HL-60 (cell line): ENCODE measurements at regions not wholly inside any gene's neighbourhood (a gene's known extent, or its start where the extent isn't known, plus 50 kb on each side); places are given as distances from the start of the nearest gene placed in this dataset.

Experiments
- GABPA ChIP-seq: IDR thresholded peaks from 2 replicates; pipeline ENCODE4 v1.6.1; 2012; ENCODE audit warnings: low read depth
- POLR2AphosphoS5 ChIP-seq: IDR thresholded peaks from 2 replicates; pipeline ENCODE4 v1.6.1; 2012; ENCODE audit warnings: low read depth
- SPI1 ChIP-seq: IDR thresholded peaks from 2 replicates; pipeline ENCODE4 v1.6.1; 2012; ENCODE audit warnings: low read depth, mild to moderate bottlenecking, borderline replicate concordance
- TF ChIP-seq, protein P1 (sequence below): IDR thresholded peaks from one replicate; pipeline ENCODE4 v1.5.1; 2011; ENCODE audit warnings: low read length, control low read depth, inconsistent platforms; ENCODE audit not compliant: insufficient read depth
- TF ChIP-seq, protein P2 (sequence below): IDR thresholded peaks from 2 replicates; pipeline ENCODE4 v1.6.1; 2012; ENCODE audit warnings: low read depth; ENCODE audit not compliant: insufficient replicate concordance

DNA sequence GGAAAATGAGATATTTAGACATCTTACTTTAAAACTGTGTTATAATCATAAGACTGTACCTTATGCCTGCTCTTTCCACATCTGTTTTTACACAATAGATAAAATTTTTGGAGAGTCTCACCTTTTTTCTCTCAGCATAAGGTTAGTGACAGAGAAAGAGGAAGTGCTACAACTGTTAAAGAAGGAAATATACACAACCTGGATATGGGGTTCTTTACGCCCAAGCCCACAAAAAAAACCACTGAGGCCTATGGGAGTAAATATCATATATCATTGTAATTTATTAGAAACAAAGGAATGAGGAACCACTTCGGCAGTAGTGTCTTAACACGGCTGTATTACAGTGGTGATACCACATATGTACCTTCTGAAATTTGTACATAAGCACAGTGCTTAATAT, 265.9 kb upstream of the GK2 start:
- TF ChIP-seq, protein P1, sequence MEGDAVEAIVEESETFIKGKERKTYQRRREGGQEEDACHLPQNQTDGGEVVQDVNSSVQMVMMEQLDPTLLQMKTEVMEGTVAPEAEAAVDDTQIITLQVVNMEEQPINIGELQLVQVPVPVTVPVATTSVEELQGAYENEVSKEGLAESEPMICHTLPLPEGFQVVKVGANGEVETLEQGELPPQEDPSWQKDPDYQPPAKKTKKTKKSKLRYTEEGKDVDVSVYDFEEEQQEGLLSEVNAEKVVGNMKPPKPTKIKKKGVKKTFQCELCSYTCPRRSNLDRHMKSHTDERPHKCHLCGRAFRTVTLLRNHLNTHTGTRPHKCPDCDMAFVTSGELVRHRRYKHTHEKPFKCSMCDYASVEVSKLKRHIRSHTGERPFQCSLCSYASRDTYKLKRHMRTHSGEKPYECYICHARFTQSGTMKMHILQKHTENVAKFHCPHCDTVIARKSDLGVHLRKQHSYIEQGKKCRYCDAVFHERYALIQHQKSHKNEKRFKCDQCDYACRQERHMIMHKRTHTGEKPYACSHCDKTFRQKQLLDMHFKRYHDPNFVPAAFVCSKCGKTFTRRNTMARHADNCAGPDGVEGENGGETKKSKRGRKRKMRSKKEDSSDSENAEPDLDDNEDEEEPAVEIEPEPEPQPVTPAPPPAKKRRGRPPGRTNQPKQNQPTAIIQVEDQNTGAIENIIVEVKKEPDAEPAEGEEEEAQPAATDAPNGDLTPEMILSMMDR = no peak
- no peak for TF ChIP-seq POLR2AphosphoS5
- TF ChIP-seq, protein P2, sequence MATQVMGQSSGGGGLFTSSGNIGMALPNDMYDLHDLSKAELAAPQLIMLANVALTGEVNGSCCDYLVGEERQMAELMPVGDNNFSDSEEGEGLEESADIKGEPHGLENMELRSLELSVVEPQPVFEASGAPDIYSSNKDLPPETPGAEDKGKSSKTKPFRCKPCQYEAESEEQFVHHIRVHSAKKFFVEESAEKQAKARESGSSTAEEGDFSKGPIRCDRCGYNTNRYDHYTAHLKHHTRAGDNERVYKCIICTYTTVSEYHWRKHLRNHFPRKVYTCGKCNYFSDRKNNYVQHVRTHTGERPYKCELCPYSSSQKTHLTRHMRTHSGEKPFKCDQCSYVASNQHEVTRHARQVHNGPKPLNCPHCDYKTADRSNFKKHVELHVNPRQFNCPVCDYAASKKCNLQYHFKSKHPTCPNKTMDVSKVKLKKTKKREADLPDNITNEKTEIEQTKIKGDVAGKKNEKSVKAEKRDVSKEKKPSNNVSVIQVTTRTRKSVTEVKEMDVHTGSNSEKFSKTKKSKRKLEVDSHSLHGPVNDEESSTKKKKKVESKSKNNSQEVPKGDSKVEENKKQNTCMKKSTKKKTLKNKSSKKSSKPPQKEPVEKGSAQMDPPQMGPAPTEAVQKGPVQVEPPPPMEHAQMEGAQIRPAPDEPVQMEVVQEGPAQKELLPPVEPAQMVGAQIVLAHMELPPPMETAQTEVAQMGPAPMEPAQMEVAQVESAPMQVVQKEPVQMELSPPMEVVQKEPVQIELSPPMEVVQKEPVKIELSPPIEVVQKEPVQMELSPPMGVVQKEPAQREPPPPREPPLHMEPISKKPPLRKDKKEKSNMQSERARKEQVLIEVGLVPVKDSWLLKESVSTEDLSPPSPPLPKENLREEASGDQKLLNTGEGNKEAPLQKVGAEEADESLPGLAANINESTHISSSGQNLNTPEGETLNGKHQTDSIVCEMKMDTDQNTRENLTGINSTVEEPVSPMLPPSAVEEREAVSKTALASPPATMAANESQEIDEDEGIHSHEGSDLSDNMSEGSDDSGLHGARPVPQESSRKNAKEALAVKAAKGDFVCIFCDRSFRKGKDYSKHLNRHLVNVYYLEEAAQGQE = no peak
- TF ChIP-seq GABPA = no peak
- TF ChIP-seq SPI1 = peak; percentile 94
